Neural progenitor cell (in vitro differentiated cells): ENCODE measurements at regions not wholly inside any gene's neighbourhood (a gene's known extent, or its start where the extent isn't known, plus 50 kb on each side); places are given as distances from the start of the nearest gene placed in this dataset.
"Not testable (repeated sequence)": the region's sequence is repeated elsewhere in the genome, so short reads cannot be mapped to it uniquely, and the experiment has no call there.

Source experiments
- EZH2 ChIP-seq: fragments of 200-600 bp; sonication (generic); IDR thresholded peaks from 2 replicates; pipeline ENCODE4 v1.6.1; 2017; ENCODE audit warnings: antibody characterized with exemption, mild to moderate bottlenecking, moderate library complexity
- EZH2phosphoT487 ChIP-seq: fragments of 200-600 bp; sonication (generic); IDR thresholded peaks from 2 replicates; pipeline ENCODE4 v1.6.1; 2017; ENCODE audit warnings: antibody characterized with exemption
- TF ChIP-seq, protein P1 (sequence below): fragments of 200-600 bp; sonication (generic); IDR thresholded peaks from 2 replicates; pipeline ENCODE4 v1.5.1; 2017; ENCODE audit warnings: antibody characterized with exemption, mild to moderate bottlenecking

GRCh38 chr3:75611724-75612460, 52.2 kb upstream of the FRG2C start:
- TF ChIP-seq, protein P1, sequence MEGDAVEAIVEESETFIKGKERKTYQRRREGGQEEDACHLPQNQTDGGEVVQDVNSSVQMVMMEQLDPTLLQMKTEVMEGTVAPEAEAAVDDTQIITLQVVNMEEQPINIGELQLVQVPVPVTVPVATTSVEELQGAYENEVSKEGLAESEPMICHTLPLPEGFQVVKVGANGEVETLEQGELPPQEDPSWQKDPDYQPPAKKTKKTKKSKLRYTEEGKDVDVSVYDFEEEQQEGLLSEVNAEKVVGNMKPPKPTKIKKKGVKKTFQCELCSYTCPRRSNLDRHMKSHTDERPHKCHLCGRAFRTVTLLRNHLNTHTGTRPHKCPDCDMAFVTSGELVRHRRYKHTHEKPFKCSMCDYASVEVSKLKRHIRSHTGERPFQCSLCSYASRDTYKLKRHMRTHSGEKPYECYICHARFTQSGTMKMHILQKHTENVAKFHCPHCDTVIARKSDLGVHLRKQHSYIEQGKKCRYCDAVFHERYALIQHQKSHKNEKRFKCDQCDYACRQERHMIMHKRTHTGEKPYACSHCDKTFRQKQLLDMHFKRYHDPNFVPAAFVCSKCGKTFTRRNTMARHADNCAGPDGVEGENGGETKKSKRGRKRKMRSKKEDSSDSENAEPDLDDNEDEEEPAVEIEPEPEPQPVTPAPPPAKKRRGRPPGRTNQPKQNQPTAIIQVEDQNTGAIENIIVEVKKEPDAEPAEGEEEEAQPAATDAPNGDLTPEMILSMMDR = not testable (repeated sequence)
- TF ChIP-seq EZH2phosphoT487, EZH2: not testable (repeated sequence)
